RWPE2 (cell line): ENCODE measurements at regions not wholly inside any gene's neighbourhood (a gene's known extent, or its start where the extent isn't known, plus 50 kb on each side); places are given as distances from the start of the nearest gene placed in this dataset.
A peak's percentile ranks its signal among the peaks of the same experiment; 100 is the strongest.

Experiments
- ATAC-seq: fragments of 200-7000 bp; cut with Tn5 transposase; 3 replicates; pipeline ENCODE4 v1.9.1; 2021; ENCODE audit warnings: low read depth
- DNase-seq: peaks from one replicate; pipeline ENCODE4 v3.0.0-alpha.2; 2020; ENCODE audit warnings: low spot score
- H3K27ac ChIP-seq: fragments of 450-650 bp; 2 replicates; pipeline ENCODE4 v1.5.1; 2017; ENCODE audit warnings: mild to moderate bottlenecking; ENCODE audit not compliant: poor library complexity, severe bottlenecking
- H3K27me3 ChIP-seq: fragments of 250-450 bp; sonication (Bioruptor Pico); 2 replicates; pipeline ENCODE4 v1.5.1; 2021; ENCODE audit warnings: mild to moderate bottlenecking, moderate library complexity; ENCODE audit not compliant: insufficient read depth, poor library complexity, severe bottlenecking
- H3K36me3 ChIP-seq: fragments of 250-450 bp; sonication (Bioruptor Pico); 2 replicates; pipeline ENCODE4 v1.5.1; 2020; ENCODE audit warnings: low read depth, mild to moderate bottlenecking, moderate library complexity
- H3K4me1 ChIP-seq: fragments of 250-450 bp; sonication (Bioruptor Pico); 2 replicates; pipeline ENCODE4 v1.5.1; 2021; ENCODE audit warnings: mild to moderate bottlenecking, moderate library complexity; ENCODE audit not compliant: insufficient read depth, poor library complexity, severe bottlenecking
- H3K4me3 ChIP-seq: fragments of 250-450 bp; sonication (Bioruptor Pico); 2 replicates; pipeline ENCODE4 v1.5.1; 2021; ENCODE audit warnings: mild to moderate bottlenecking, moderate library complexity; ENCODE audit not compliant: severe bottlenecking
- H3K9me3 ChIP-seq: fragments of 250-450 bp; sonication (Bioruptor Pico); 2 replicates; pipeline ENCODE4 v1.5.1; 2021; ENCODE audit warnings: mild to moderate bottlenecking, moderate library complexity; ENCODE audit not compliant: severe bottlenecking
- CTCF ChIP-seq: fragments of 450-650 bp; IDR thresholded peaks from one replicate; pipeline ENCODE4 v1.5.1; 2017; ENCODE audit warnings: mild to moderate bottlenecking, moderate library complexity; ENCODE audit not compliant: poor library complexity, severe bottlenecking

GRCh38 chr20:60953321-60953720 lies 298.7 kb upstream of the CDH4 start:
- Histone ChIP-seq H3K4me3 (no peak overlapping the region), H3K4me1 (no peaks in the 10 kb centered on the region), H3K27me3 (peaks cover 92% of the 10 kb centered on the region), H3K27ac (no peak overlapping the region), H3K36me3 (no peaks in the 10 kb centered on the region), H3K9me3 (no peaks in the 10 kb centered on the region)
- TF ChIP-seq CTCF, result no peak
- no peak for ATAC-seq
- peak; percentile 65 for DNase-seq

- TF ChIP-seq CTCF, result no peak
- Histone ChIP-seq H3K27ac (no peak overlapping the region), H3K4me3 (no peak overlapping the region), H3K4me1 (no peaks in the 10 kb centered on the region), H3K9me3 (no peaks in the 10 kb centered on the region), H3K27me3 (peaks cover 97% of the 10 kb centered on the region), H3K36me3 (no peaks in the 10 kb centered on the region)
- no peak for ATAC-seq
- DNase-seq, result no peak
Measured at GRCh38 chr20:60955706-60956105, 296.4 kb upstream of the CDH4 start.

GRCh38 chr20:60956194-60956593 lies 295.9 kb upstream of the CDH4 start:
- Histone ChIP-seq H3K4me3 (no peak overlapping the region), H3K27ac (no peak overlapping the region), H3K9me3 (no peaks in the 10 kb centered on the region), H3K36me3 (no peaks in the 10 kb centered on the region), H3K27me3 (peaks cover 97% of the 10 kb centered on the region), H3K4me1 (no peaks in the 10 kb centered on the region)
- TF ChIP-seq CTCF, result no peak
- DNase-seq, result no peak
- ATAC-seq, result no peak

GRCh38 chr20:60957621-60958020 lies 294.4 kb upstream of the CDH4 start:
- DNase-seq (peak; percentile 14), ATAC-seq (no peak)
- H3K27ac ChIP-seq, result no peak overlapping the region
- no peak for TF ChIP-seq CTCF
- H3K4me3 ChIP-seq, result no peak overlapping the region
- no peaks in the 10 kb centered on the region for H3K4me1 ChIP-seq
- no peaks in the 10 kb centered on the region for H3K36me3 ChIP-seq
- H3K27me3 ChIP-seq, result peaks cover 95% of the 10 kb centered on the region
- H3K9me3 ChIP-seq, result no peaks in the 10 kb centered on the region

GRCh38 chr20:60959971-60960370 lies 292.1 kb upstream of the CDH4 start:
- Histone ChIP-seq H3K27ac (no peak overlapping the region), H3K27me3 (peaks cover 95% of the 10 kb centered on the region), H3K36me3 (no peaks in the 10 kb centered on the region), H3K4me1 (no peaks in the 10 kb centered on the region), H3K4me3 (no peak overlapping the region), H3K9me3 (no peaks in the 10 kb centered on the region)
- TF ChIP-seq CTCF, result no peak
- DNase-seq (peak; percentile 13), ATAC-seq (no peak)
